NOMO-1 (cell line): ENCODE measurements at regions not wholly inside any gene's neighbourhood (a gene's known extent, or its start where the extent isn't known, plus 50 kb on each side); places are given as distances from the start of the nearest gene placed in this dataset.
"Not testable (repeated sequence)": the region's sequence is repeated elsewhere in the genome, so short reads cannot be mapped to it uniquely, and the experiment has no call there.

Experiments used
- DNase-seq, 2 experiments: peaks; one replicate each; lab custom pipeline; 2025; ENCODE audit not compliant: unreplicated experiment in 2 of 2; lab: John Stamatoyannopoulos, UW

- no peak for DNase-seq
These were observed 76.9 kb upstream of the YWHAQ start for GRCh38 chr2:9707611-9708160.

- no peak for DNase-seq
These were observed 78.1 kb upstream of the YWHAQ start for GRCh38 chr2:9708683-9709538.

- DNase-seq, result no peak
These were observed 78.9 kb upstream of the YWHAQ start for GRCh38 chr2:9709539-9710285.

GRCh38 chr2:9710311-9710710 lies 79.5 kb upstream of the YWHAQ start:
- DNase-seq, result no peak

GRCh38 chr2:9712263-9712662 lies 81.5 kb upstream of the YWHAQ start:
- DNase-seq, result no peak

- no peak for DNase-seq
These were observed 83.9 kb upstream of the YWHAQ start for GRCh38 chr2:9714630-9715214.

GRCh38 chr2:9715238-9715637 lies 84.4 kb upstream of the YWHAQ start:
- no peak for DNase-seq

- no peak for DNase-seq
These were observed 87.2 kb upstream of the YWHAQ start for GRCh38 chr2:9717886-9718451.

GRCh38 chr2:9720352-9721093 lies 89.7 kb upstream of the YWHAQ start:
- no peak for DNase-seq

- DNase-seq, result peak in 1 of 2 experiments; percentile 36
These were observed 90.5 kb upstream of the YWHAQ start for GRCh38 chr2:9721344-9721743.

GRCh38 chr2:9722451-9722850 lies 91.7 kb upstream of the YWHAQ start:
- DNase-seq, result no peak

- DNase-seq, result no peak
These were observed 93.8 kb upstream of the YWHAQ start for GRCh38 chr2:9724565-9724964.

- DNase-seq, result no peak
These were observed 94.3 kb upstream of the YWHAQ start for GRCh38 chr2:9725106-9725505.

GRCh38 chr2:9726016-9726415 lies 95.2 kb upstream of the YWHAQ start:
- not testable (repeated sequence) for DNase-seq

GRCh38 chr2:9730523-9730922 lies 99.7 kb upstream of the YWHAQ start:
- not testable (repeated sequence) for DNase-seq

GRCh38 chr2:9732824-9733223 lies 102.0 kb upstream of the YWHAQ start:
- DNase-seq, result no peak

GRCh38 chr2:9734308-9734707 lies 103.5 kb upstream of the YWHAQ start:
- DNase-seq, result no peak

- DNase-seq, result peak in 1 of 2 experiments; percentile 8
These were observed 104.5 kb upstream of the YWHAQ start for GRCh38 chr2:9735335-9735734.

- no peak for DNase-seq
These were observed 105.2 kb upstream of the YWHAQ start for GRCh38 chr2:9736021-9736420.
